Skin epidermis (tissue), 12 donors: ENCODE measurements at regions not wholly inside any gene's neighbourhood (a gene's known extent, or its start where the extent isn't known, plus 50 kb on each side); places are given as distances from the start of the nearest gene placed in this dataset.
"Not testable (repeated sequence)": the region's sequence is repeated elsewhere in the genome, so short reads cannot be mapped to it uniquely, and the experiment has no call there.

Experiments
- H3K27ac ChIP-seq, 21 experiments: fragments of 200-600 bp; sonication (generic) in 11 of 21; one replicate each; pipeline ENCODE4 v1.5.0; 2020; ENCODE audit warnings: mild to moderate bottlenecking in 3 of 21, inconsistent platforms in 2 of 21, moderate library complexity in 2 of 21
- H3K4me3 ChIP-seq, 7 experiments: fragments of 200-600 bp; sonication (generic) in 2 of 7; one replicate each; pipeline ENCODE4 v1.5.0; 2020; ENCODE audit warnings: inconsistent platforms in 2 of 7, mild to moderate bottlenecking in 2 of 7, moderate library complexity in 1 of 7

DNA sequence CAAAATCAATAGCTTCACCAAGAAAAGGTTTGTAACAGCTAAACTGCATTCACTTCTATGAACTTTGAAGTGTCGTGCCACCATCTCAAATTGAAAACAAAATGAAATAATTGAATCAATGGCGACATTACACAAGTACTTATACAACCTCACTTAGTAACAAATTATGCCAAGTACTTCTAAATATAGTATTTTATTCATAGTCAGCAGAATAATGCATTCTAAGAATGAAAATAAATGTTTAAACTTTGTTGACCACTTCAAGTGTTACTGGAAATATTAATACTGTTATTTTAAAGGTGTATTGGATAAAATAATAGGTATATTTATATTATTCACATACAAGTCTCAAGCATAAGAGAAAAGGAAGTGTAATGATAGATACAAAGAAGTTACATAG lies 280.1 kb upstream of the HTR1E start:
- Histone ChIP-seq H3K27ac (no peak overlapping the region), H3K4me3 (no peak overlapping the region)

DNA sequence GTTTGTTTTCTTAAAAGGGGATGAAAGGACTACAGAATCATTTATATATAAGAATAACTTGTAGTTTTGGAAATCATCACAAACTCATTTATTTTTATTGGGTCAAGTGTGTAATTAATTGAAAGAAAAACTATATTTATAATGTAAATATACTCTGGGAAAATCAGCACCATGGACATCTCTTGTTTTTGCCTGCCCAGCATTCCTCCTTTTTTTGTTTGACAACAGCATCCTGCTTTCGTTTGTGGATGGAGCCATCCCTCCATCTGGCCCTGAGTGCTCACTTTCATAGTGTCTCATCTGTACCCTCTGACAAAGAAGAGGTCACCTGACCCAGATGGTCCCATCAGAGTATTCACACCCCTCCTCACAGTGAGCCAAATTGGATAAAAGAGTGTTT lies 308.2 kb upstream of the HTR1E start:
- Histone ChIP-seq H3K27ac (no peak overlapping the region), H3K4me3 (no peak overlapping the region)

DNA sequence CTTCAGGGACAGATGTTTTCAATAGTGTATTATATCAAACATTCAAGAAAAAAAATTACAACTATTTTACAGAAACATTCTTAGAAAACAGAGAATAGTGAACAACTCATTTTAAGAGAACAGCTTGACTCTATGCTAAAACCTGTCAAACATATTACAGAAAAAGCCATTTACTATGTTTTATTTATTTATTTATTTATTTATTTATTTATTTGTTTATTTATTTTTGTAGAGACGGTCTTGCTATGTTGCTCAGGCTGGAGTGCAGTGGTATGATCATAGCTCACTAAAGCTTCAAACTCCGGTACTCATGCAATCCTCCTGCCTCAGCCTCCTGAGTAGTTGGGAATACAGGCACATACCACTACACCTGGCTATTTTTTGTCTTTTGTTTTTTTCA lies 317.9 kb upstream of the HTR1E start:
- Histone ChIP-seq H3K27ac (no peak overlapping the region), H3K4me3 (no peak overlapping the region)

DNA sequence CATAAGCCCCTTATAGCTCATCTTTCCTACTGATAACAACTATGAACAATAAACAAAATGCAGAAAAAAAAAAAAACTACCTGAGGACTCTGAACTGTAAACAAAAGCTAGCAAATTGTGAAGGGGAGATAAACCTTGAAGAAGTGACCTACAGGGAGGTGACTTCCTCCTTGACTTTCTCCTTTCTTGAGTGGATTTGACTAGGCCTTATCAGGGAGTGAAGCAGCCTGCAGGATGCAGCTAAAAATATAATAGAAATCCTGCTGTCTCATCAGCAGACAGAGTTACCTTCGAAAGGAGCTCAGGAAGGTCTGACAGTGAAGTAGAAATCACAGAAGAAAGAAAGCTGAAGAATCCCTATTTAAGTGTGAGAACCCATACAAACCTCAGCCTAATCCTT lies 322.0 kb upstream of the HTR1E start:
- no peak overlapping the region for H3K4me3 ChIP-seq
- no peak overlapping the region for H3K27ac ChIP-seq

DNA sequence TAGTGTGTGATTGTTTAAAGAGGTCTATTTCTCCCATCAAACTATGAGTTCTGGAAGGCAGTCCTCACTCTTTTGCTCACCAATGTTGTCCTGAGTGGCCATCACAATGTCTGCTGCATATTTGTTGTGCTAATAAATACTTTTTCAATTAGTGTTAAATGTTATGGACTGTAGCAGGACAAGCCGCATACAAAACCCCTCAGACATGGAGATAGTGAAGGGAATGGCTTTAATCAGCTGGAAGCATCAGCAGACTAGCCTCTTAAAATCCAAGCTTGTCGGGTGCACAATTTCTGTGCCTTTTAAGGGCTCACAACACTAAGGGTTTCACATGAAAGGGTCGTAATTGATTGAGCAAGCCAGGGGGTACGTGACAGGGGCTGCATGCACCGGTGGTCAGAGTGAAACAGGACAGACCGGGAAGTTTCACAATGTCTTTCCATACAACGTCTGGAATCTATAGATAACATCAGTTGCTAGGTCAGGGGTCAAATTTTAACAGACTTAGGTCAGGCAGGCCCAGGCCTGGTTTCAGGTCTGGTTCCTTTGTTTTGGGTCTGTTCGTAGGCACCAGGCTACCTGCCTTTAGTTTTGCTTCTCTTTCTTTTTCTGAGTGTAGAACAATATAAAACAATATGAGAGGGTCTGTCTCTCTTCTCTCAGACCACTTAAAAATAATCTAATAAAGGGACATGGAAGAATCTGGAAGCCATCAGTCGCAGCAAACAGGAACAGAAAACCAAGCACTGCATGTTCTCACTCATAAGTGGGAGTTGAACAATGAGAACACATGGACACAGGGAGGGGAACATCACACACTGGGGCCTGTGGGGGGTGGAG lies 327.6 kb upstream of the HTR1E start:
- Histone ChIP-seq H3K4me3 (no peak overlapping the region), H3K27ac (no peak overlapping the region)

DNA sequence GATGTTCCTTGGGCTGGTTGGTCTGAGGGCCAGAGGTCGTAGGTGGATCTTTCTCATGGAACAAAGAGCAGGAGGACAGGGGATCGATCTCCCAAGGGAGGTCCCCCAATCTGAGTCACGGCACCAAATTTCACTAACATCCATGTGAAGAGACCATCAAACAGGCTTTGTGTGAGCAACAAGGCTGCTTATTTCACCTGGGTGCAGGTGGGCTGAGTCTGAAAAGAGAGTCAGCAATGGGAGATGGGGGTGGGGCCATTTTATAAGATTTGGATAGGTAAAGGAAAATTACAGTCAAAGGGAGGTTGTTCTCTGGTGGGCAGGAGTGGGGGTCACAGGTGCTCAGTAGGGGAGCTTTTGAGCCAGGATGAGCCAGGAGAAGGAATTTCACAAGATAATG lies 334.0 kb upstream of the HTR1E start:
- not testable (repeated sequence) for H3K4me3 ChIP-seq, H3K27ac ChIP-seq

DNA sequence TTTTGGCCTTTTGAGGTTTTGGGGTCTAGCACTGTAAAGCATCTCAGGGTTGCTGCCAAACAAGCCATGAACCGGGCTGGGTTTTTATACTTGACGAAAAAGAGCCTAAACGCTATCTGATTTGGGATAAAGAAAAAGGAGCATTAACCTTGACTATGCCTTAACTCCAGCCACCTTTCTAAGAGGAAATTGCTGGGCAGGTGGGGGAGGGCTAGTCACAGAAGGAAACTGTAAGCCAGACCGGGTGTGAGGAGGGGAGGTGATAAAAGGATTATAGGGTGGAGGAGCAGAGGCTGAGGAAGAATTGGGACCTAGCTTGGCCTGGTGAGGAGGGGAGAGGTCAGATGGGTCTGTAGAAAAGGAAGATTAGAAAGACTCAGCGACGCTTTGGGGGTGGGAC lies 335.2 kb upstream of the HTR1E start:
- H3K4me3 ChIP-seq, H3K27ac ChIP-seq: not testable (repeated sequence)

DNA sequence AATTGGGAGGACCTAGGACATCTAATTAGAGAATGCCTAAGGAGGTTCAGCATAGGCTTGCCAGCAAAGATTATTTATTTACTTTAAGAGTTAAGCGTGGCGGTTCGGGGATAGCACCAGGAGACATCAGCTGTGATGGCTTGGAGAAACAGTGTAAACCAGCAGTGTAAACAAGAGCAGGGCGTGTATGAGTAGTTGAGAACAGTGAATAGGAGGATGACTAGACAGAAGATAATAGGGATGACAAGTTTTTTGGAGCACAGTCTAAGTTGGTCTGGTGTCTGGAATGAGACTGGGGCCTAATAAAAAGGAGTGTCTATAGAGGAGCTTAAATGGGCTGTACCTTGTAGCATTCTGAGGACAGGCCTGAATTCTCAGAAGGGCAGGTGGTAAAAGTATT lies 338.4 kb upstream of the HTR1E start:
- H3K4me3 ChIP-seq, H3K27ac ChIP-seq: not testable (repeated sequence)

DNA sequence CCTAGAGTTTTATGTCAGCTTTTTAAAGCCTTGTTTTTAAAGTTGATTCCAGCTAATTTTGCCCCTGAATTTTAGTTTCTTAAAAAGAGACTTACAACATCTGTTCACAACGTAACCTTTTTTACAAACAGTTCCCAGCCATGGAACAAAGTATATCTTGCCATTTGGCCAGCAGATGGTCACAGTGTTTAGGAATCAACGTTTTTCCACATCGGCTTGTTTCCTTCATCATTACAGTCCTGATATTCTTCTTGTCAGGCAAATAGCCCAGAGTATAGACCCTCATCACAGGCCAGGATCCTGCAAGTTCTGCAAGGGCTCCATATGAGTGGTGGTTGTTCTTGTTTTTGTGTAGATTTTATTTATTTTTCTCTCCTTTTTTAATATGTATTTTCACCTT lies 341.7 kb upstream of the HTR1E start:
- Histone ChIP-seq H3K27ac (no peak overlapping the region), H3K4me3 (no peak overlapping the region)

DNA sequence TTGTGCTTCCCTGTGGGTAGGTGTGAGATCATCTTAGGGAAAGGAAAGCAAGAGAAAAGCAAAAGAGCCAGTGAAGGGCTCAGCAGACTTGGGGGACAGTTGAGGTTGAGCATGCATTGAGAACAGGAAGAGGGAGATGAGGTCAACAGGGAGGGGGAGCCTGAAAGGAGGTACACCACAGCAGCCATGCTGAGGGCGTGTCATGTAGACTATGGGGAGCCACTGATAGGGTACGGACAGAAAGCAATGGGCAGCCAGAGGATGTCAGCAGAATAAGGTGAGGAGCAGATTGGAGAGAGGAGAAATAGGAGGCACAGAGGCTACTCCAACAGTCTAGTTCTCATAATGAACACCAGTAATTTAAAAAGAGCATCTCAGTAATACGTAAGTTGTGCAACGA lies 351.1 kb upstream of the HTR1E start:
- Histone ChIP-seq H3K27ac (no peak overlapping the region), H3K4me3 (no peak overlapping the region)

DNA sequence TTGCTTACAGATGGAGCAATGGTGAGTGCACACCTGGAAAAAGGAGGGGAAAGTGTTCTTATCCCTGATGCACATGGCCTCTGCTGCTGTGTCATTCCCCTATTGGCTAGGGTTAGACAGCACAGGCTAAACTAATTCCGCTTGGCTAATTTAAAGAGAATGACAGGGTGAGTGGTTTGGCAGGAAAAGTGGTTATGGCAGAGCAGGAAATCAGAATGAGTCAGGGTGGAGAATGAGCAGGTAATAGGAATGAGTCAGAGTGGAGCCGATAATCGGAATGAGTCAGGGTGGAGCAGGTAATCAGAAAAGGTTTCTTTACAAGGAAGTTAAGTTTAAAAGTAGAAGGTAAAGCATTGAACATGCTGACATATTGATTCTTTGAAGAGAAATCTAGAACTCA lies 355.5 kb upstream of the HTR1E start:
- no peak overlapping the region for H3K27ac ChIP-seq
- H3K4me3 ChIP-seq: no peak overlapping the region

DNA sequence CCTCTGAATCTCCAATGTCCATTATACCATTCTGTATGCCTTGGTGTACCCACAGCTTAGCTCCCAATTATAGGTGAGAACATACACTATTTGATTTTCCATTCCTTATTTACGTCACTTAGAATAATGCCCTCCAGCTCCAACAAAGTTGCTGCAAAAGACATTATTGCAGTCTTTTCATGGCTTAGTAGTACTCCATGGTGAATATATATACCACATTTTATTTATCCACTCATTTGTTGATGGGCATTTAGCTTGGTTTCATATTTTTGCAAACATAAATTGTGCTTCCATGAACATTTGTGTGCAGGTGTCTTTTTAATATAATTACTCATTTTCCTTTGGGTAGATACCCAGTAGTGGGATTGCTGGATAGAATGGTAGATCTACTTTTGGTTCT lies 374.1 kb upstream of the HTR1E start:
- Histone ChIP-seq H3K4me3 (no peak overlapping the region), H3K27ac (no peak overlapping the region)

DNA sequence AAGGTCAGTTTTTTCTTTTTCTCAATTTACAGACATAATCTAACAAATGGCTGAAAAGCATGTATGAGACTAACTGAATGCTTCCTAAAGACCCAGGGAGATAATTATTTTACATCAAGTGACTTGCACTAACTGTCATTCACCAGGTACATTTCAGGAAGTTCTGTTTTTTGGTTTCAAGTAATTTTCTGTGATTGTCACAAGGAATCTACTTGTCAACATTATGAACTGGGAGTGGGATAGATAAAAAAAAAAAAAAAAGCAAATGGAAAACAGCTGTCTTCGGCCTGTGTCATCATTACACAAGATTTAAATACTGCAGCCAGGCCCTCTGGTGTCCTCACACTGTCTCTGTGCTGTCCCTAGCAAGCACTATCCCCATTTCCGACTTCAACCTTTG lies 379.0 kb upstream of the HTR1E start:
- Histone ChIP-seq H3K4me3 (no peak overlapping the region), H3K27ac (no peak overlapping the region)

DNA sequence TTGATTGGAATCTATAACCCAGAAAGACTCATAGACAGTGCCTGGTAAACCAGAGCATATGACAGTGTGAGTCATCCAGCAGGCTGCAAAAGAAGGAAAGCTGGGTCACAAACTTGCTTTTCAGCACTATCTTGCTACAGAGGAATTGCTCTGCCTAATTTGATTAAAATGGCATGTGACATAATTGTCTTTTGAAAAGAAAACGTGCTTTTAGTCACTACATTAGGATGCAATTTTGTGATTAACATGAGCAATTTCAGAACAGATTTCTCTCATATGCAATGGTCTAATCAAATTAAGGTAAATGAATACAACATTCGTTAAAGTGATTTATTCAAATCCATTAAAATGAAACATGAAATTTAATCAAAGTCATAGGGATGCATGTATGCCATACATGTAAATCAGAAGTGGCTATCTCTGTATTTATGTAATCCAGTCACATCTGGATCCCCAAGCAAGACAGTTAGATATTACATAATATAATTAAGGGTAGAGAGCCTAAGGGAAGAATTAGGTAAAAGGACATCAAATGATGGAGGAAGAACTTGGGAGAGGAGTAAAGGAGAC lies 400.0 kb upstream of the HTR1E start:
- H3K4me3 ChIP-seq: no peak overlapping the region
- H3K27ac ChIP-seq: no peak overlapping the region

DNA sequence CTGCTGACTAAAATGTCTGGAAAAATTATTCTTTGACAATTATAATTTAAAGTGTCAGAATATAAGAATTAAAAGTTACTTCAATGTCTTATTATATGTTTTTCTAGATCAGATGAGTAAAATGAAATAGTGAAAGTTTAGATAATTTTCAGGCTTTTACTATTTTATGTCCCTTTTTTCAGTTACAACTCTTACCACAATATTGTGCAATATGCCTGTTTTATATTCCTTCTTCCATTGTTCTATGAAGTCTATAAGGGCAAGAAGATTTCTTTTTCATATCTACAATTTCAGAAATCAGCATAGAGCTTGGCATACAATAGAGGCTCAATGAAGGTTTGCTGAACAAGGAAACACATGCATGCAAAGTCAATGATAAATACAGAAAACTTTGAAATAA lies 401.2 kb upstream of the HTR1E start:
- Histone ChIP-seq H3K4me3 (no peak overlapping the region), H3K27ac (no peak overlapping the region)

DNA sequence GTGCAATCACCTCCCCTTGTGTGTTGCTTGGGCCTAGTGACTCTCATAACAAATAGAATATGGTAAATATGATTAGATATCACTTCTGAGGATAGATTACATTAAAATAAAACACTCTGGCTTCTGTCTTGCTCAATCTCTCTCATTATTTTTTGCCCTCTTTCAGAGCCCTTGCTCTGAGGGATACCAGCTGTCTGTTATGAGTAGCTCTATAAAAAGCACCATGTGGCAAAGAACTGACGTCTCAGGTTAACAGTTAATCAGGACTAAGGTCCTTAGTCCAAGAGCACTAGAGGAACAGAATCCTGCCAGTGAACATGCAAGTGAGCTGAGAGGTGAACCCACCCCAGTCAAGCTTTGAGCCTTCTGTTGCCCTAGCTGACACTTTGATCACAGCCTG lies 402.2 kb upstream of the HTR1E start:
- H3K4me3 ChIP-seq: no peak overlapping the region
- no peak overlapping the region for H3K27ac ChIP-seq

DNA sequence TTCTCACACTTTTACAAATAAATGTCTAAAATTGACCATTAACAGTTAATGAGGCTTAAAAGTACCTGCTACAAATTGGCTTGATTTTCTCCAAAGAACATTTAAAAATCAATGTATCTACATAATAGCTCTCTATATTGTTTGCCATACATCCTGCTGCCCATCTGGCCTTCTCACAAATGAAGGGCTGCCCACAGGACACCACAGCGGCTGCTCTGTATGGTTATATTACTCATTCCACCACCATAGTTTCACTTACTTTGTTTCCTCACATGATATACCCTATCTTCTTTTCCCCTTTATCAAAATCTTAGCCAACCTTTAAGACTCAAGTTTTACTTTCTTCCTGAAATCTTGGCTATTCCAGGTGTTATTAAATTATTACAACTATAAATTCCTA lies 407.7 kb upstream of the HTR1E start:
- Histone ChIP-seq H3K27ac (no peak overlapping the region), H3K4me3 (no peak overlapping the region)

DNA sequence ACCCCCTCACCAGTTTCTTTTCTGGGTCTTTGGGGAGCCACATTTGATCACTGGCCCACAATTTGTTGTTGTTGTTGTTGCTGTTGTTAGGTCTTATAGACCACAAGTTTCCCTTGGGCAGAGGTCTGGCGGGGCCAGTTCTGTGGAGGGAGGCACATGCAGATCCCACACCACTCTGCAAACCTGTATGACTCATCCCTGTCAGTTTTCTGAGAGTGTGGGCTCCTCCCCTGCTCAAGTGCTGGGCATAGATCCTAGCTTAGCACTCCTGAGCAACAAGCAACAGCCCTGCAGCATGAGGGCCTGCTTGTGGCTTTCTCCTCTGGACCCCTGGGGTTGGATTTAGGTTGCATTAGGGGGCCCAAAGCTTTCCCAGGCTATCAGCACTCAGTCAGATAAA lies 411.1 kb upstream of the HTR1E start:
- Histone ChIP-seq H3K4me3 (no peak overlapping the region), H3K27ac (no peak overlapping the region)

DNA sequence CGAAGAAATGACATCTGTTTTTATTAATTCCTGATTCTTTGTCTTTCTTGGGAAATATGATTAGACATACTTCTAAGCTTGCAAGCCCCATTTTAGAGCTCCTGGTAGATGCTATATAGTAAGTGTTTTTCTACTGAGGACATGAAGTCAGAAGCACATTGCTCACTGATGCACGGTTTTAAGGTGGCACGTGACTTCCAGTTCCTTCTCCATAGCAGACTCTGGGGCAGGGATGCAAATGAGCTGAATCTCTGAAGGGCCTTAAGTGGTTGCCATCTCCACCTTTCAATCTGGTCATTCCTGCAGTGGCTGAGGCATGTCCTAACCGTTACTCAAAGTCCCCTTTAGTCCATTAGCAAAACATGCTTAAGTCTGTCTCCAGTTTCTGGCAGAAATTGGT lies 421.2 kb upstream of the HTR1E start:
- no peak overlapping the region for H3K4me3 ChIP-seq
- H3K27ac ChIP-seq: no peak overlapping the region

DNA sequence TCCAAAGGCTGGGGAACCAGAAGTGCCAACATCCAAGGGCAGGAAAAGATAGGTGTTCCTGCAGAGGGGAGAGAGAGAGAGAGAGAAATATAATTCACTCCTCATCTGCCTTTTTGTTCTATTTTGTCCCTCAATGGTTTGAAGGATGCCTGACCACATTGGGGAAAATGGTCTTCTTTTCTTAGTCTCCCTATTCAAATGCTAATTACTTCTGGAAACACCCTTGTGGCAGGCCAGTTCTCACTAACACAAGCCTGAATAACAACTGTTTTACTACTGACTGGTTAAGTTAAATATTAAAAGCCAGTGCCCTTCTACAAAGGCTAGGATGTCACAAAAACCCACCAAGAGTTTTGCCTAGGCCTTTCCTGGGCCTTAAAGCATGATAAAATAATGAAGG lies 425.4 kb upstream of the HTR1E start:
- H3K4me3 ChIP-seq: no peak overlapping the region
- no peak overlapping the region for H3K27ac ChIP-seq

DNA sequence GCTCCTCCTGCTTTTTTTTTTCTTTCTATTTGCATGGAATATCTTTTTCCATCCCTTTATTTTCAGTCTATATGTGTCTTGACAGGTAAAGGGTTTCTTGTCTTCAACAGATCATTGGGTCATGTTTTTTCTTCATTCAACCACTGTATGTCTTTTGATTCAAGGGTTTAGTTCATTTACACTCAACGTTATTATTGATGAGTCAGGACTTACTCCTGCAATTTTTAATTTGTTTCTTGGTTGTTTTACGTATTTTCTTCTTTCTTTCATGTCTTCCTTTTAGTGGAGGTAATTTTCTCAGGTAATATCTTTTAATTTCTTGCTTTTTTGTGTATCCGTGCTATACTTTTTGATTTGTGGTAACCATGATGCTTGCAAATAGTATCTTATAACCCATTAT lies 429.1 kb upstream of the HTR1E start:
- H3K27ac ChIP-seq: no peak overlapping the region
- no peak overlapping the region for H3K4me3 ChIP-seq

DNA sequence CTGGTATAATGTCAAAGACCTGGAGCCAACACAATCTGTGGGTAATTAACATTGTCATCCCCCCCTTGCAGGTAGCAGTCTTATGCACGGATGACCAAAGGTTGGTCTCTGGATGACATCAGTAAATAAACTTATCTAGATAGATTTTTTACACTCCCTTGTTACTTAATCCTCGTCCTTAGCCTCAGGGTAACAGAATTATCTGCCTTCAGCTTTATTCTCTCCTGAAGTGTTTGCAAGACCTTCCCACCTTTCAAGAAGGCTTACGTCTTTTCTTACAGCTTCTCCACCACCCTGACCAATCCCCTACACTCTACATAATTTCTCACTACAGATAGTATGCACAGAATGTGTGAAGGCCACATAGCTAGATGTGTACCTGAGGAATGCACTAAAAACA lies 434.8 kb upstream of the HTR1E start:
- H3K4me3 ChIP-seq: no peak overlapping the region
- no peak overlapping the region for H3K27ac ChIP-seq
